Retinal pigment epithelial cell (primary cell): ENCODE measurements at regions not wholly inside any gene's neighbourhood (a gene's known extent, or its start where the extent isn't known, plus 50 kb on each side); places are given as distances from the start of the nearest gene placed in this dataset.

Source experiments
- DNase-seq: peaks from one replicate; pipeline ENCODE4 v3.0.0-alpha.2; 2010; ENCODE audit warnings: low read depth
- H3K4me3 ChIP-seq: 2 replicates; pipeline ENCODE4 v1.5.1; 2011; ENCODE audit warnings: mild to moderate bottlenecking, low read length, control low read depth, moderate library complexity
- CTCF ChIP-seq: conservative IDR thresholded peaks from 2 replicates; pipeline ENCODE4 v1.5.1; 2011; ENCODE audit warnings: low read depth, low read length, control low read depth, inconsistent platforms

GRCh38 chr4:133777661-133778060 lies 423.9 kb downstream of the PABPC4L start:
- DNase-seq = no peak
- no peak overlapping the region for H3K4me3 ChIP-seq
- no peak for TF ChIP-seq CTCF

- no peak for TF ChIP-seq CTCF
- no peak overlapping the region for H3K4me3 ChIP-seq
- DNase-seq = no peak
These were observed 424.6 kb downstream of the PABPC4L start for GRCh38 chr4:133776961-133777360.

GRCh38 chr4:133776503-133776902 lies 425.1 kb downstream of the PABPC4L start:
- DNase-seq = no peak
- H3K4me3 ChIP-seq = no peak overlapping the region
- no peak for TF ChIP-seq CTCF

GRCh38 chr4:133775881-133776280 lies 425.7 kb downstream of the PABPC4L start:
- no peak overlapping the region for H3K4me3 ChIP-seq
- no peak for DNase-seq
- TF ChIP-seq CTCF = no peak

- TF ChIP-seq CTCF = no peak
- no peak overlapping the region for H3K4me3 ChIP-seq
- DNase-seq = no peak
These were observed 426.1 kb downstream of the PABPC4L start for GRCh38 chr4:133775469-133775868.

- TF ChIP-seq CTCF = no peak
- H3K4me3 ChIP-seq = no peak overlapping the region
- DNase-seq = no peak
These were observed 442.2 kb downstream of the PABPC4L start for GRCh38 chr4:133759428-133759827.

- H3K4me3 ChIP-seq = no peak overlapping the region
- no peak for TF ChIP-seq CTCF
- no peak for DNase-seq
These were observed 459.8 kb downstream of the PABPC4L start for GRCh38 chr4:133741766-133742165.
